ENCODE measurements at regions not wholly inside any gene's neighbourhood (a gene's known extent, or its start where the extent isn't known, plus 50 kb on each side); places are given as distances from the start of the nearest gene placed in this dataset.

GRCh38 chr2:134031539-134031938 is 222.3 kb upstream of the MGAT5 start:
- TF ChIP-seq CTCF (IDR thresholded peaks at IDR 0.05; ENCODE audit: low read depth, low read length): no peak
- TF ChIP-seq EZH2phosphoT487 (IDR thresholded peaks at IDR 0.05; ENCODE audit: low read depth): no peak

Data from OCI-LY3 (cell line).